Panc1 (cell line): ENCODE measurements at regions not wholly inside any gene's neighbourhood (a gene's known extent, or its start where the extent isn't known, plus 50 kb on each side); places are given as distances from the start of the nearest gene placed in this dataset.

Source experiments
- ATAC-seq: fragments of 200-7000 bp; cut with Tn5 transposase; 2 replicates; pipeline ENCODE4 v1.9.1; 2020; ENCODE audit warnings: mild to moderate bottlenecking, moderate library complexity
- BruUV-seq: library from RNA; stranded (reverse); fragments of 400-500 nt; replicated peaks from 2 replicates; lab custom pipeline; 2021; lab: Mats Ljungman, UMichigan
- CTCF ChIA-PET: fragments of 300-600 bp; sonication (Branson Sonifier 250); formaldehyde crosslinking; loops from one replicate; lab custom pipeline; 2022; ENCODE audit warnings: antibody characterized with exemption; lab: Charles Lee
- POLR2A ChIA-PET: fragments of 300-600 bp; sonication (Branson Sonifier 250); formaldehyde crosslinking; loops from one replicate; lab custom pipeline; 2022; ENCODE audit warnings: antibody characterized with exemption; lab: Charles Lee
- DNase-seq: peaks from one replicate; pipeline ENCODE4 v3.0.0-alpha.2; 2010; ENCODE audit warnings: low read depth, low spot score
- H3K27ac ChIP-seq: 2 replicates; pipeline ENCODE4 v1.5.1; 2011; ENCODE audit warnings: mild to moderate bottlenecking, low read length, inconsistent platforms
- H3K27me3 ChIP-seq: fragments of 200-500 bp; sonication (Bioruptor generic); 2 replicates; pipeline ENCODE4 v1.6.0; 2014; ENCODE audit warnings: low read length, inconsistent platforms; ENCODE audit not compliant: control insufficient read depth, insufficient read depth
- H3K36me3 ChIP-seq: fragments of 200-500 bp; sonication (Bioruptor generic); 2 replicates; pipeline ENCODE4 v1.5.1; 2014; ENCODE audit warnings: inconsistent platforms, mild to moderate bottlenecking, low read length, moderate library complexity; ENCODE audit not compliant: control insufficient read depth, insufficient read depth
- H3K4me1 ChIP-seq: 2 replicates; pipeline ENCODE4 v1.5.1; 2011; ENCODE audit warnings: inconsistent platforms, mild to moderate bottlenecking, low read length, moderate library complexity; ENCODE audit not compliant: control insufficient read depth, insufficient read depth
- H3K4me3 ChIP-seq, 2 experiments: 2 replicates each; pipeline ENCODE4 v1.5.1; 2011 to 2012; ENCODE audit warnings: low read depth in 2 of 2, low read length in 2 of 2, mild to moderate bottlenecking in 2 of 2, inconsistent platforms in 1 of 2, moderate library complexity in 1 of 2
- H3K9me3 ChIP-seq: fragments of 200-500 bp; sonication (Bioruptor generic); 2 replicates; pipeline ENCODE4 v1.5.1; 2014; ENCODE audit warnings: low read depth, mild to moderate bottlenecking, inconsistent platforms, low read length, moderate library complexity; ENCODE audit not compliant: control insufficient read depth, insufficient read depth
- POLR2AphosphoS5 ChIP-seq: IDR thresholded peaks from 2 replicates; pipeline ENCODE4 v1.6.1; 2012; ENCODE audit warnings: mild to moderate bottlenecking, low read depth, low read length, moderate library complexity
- SIN3A ChIP-seq: IDR thresholded peaks from 2 replicates; pipeline ENCODE4 v1.6.1; 2012; ENCODE audit warnings: low read depth, mild to moderate bottlenecking, low read length, moderate library complexity, borderline replicate concordance; ENCODE audit not compliant: insufficient read depth
- TCF7L2 ChIP-seq: IDR thresholded peaks from 2 replicates; pipeline ENCODE4 v1.6.1; 2011; ENCODE audit warnings: mild to moderate bottlenecking, low read depth, low read length, inconsistent platforms
- in situ Hi-C: cut with HindIII; loops from 2 replicates; pipeline ENCODE4 v1.10.0; 2016; ENCODE audit warnings: low sequenced_read_pairs, low pct_unique_long_range_greater_than_20kb
- intact Hi-C: fragments of 100-400 bp; cut with micrococcal nuclease; formaldehyde crosslinking; loops from one replicate; pipeline ENCODE4 v1.10.0; 2022; ENCODE audit not compliant: unreplicated experiment
- TF ChIP-seq, protein P1 (sequence below), 2 experiments: IDR thresholded peaks; 2 replicates each; pipeline ENCODE4 v1.6.1; 2011 to 2012; ENCODE audit warnings: low read depth in 2 of 2, control low read depth in 1 of 2, low read length in 1 of 2, mild to moderate bottlenecking in 1 of 2, moderate library complexity in 1 of 2; ENCODE audit not compliant: insufficient read depth in 1 of 2
- TF ChIP-seq, protein P2 (sequence below): fragments of 450-650 bp; IDR thresholded peaks from 2 replicates; pipeline ENCODE4 v1.5.1; 2017; ENCODE audit warnings: mild to moderate bottlenecking

GRCh38 chr6:169858293-169858934 is 107.0 kb downstream of the ERMARD start:
- in situ Hi-C loops, result no loop called here
- BruUV-seq, result no TSS peak
- CTCF ChIA-PET, result no interaction called here

DNA sequence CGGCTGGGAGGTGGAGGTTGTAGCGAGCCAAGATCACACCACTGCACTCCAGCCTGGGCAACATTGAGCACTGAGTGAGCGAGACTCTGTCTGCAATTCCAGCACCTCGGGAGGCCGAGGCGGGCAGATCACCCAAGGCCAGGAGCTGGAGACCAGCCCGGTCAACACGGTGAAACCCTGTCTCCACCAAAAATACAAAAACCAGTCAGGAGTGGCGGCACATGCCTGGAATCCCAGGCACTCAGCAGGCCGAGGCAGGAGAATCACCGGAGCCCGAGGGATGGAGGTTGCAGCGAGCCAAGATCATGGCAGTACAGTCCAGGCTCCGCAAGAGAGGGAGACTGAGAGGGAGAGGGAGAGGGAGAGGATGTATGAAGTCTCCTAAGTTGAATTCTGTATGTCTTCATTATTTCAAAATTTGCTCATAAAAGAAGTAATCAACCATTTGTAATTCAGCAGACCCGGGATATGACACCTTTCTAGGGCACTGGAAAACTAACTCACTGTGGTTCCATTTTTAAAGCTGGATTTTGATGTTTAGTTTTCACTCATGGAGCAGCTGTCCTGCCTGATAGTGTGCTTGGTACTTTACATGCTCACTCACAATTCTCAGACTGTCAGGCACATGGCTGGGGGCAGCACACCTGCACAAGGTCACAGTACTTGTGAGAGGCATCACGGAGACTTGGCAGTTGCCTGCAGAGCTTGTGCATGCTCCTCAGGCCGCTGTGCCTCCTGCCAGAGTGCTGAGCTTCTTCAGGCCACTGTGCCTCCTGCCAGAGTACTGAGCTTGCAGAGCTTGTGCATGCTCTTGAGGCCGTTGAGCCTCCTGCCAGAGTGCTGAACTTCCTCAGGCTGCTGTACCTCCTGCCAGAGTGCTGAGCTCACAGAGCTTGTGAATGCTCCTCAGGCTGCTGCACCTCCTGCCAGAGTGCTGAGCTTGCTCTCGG is 106.2 kb downstream of the ERMARD start:
- CTCF ChIA-PET, result no interaction called here
- no peak for DNase-seq
- Histone ChIP-seq H3K4me3 (no peak overlapping the region), H3K9me3 (peaks cover 3% of the 10 kb centered on the region; the same call in 1 of the 2 replicates), H3K36me3 (no peaks in the 10 kb centered on the region), H3K27ac (no peak overlapping the region), H3K4me1 (no peaks in the 10 kb centered on the region), H3K27me3 (no peaks in the 10 kb centered on the region)
- TF ChIP-seq, protein P1, sequence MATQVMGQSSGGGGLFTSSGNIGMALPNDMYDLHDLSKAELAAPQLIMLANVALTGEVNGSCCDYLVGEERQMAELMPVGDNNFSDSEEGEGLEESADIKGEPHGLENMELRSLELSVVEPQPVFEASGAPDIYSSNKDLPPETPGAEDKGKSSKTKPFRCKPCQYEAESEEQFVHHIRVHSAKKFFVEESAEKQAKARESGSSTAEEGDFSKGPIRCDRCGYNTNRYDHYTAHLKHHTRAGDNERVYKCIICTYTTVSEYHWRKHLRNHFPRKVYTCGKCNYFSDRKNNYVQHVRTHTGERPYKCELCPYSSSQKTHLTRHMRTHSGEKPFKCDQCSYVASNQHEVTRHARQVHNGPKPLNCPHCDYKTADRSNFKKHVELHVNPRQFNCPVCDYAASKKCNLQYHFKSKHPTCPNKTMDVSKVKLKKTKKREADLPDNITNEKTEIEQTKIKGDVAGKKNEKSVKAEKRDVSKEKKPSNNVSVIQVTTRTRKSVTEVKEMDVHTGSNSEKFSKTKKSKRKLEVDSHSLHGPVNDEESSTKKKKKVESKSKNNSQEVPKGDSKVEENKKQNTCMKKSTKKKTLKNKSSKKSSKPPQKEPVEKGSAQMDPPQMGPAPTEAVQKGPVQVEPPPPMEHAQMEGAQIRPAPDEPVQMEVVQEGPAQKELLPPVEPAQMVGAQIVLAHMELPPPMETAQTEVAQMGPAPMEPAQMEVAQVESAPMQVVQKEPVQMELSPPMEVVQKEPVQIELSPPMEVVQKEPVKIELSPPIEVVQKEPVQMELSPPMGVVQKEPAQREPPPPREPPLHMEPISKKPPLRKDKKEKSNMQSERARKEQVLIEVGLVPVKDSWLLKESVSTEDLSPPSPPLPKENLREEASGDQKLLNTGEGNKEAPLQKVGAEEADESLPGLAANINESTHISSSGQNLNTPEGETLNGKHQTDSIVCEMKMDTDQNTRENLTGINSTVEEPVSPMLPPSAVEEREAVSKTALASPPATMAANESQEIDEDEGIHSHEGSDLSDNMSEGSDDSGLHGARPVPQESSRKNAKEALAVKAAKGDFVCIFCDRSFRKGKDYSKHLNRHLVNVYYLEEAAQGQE (IDR thresholded peaks at IDR 0.05; ENCODE audit: insufficient read depth in 1 of 2, low read depth in 2 of 2, low read length in 1 of 2), result no peak
- TF ChIP-seq, protein P2, sequence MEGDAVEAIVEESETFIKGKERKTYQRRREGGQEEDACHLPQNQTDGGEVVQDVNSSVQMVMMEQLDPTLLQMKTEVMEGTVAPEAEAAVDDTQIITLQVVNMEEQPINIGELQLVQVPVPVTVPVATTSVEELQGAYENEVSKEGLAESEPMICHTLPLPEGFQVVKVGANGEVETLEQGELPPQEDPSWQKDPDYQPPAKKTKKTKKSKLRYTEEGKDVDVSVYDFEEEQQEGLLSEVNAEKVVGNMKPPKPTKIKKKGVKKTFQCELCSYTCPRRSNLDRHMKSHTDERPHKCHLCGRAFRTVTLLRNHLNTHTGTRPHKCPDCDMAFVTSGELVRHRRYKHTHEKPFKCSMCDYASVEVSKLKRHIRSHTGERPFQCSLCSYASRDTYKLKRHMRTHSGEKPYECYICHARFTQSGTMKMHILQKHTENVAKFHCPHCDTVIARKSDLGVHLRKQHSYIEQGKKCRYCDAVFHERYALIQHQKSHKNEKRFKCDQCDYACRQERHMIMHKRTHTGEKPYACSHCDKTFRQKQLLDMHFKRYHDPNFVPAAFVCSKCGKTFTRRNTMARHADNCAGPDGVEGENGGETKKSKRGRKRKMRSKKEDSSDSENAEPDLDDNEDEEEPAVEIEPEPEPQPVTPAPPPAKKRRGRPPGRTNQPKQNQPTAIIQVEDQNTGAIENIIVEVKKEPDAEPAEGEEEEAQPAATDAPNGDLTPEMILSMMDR, result no peak
- TF ChIP-seq POLR2AphosphoS5 (no peak), TCF7L2 (no peak), SIN3A (no peak)
- in situ Hi-C loops (no loop called here), intact Hi-C loops (no loop called here)
- no TSS peak for BruUV-seq
- POLR2A ChIA-PET, result interaction anchor here (0.6 kb wide), 1 partner anchor 24 kb away, joined by 3 read pairs; no protein-coding TSS in a partner anchor
- ATAC-seq, result no peak

More at GRCh38 chr6:169858293-169858934, 107.0 kb downstream of the ERMARD start:
- peaks cover 3% of the 10 kb centered on the region; the same call in 1 of the 2 replicates for H3K9me3 ChIP-seq
- H3K4me3 ChIP-seq, result no peak overlapping the region
- POLR2A ChIA-PET, result interaction anchor here (0.6 kb wide), 1 partner anchor 24 kb away, joined by 3 read pairs; no protein-coding TSS in a partner anchor
- DNase-seq (no peak), ATAC-seq (no peak)
- no peaks in the 10 kb centered on the region for H3K36me3 ChIP-seq
- H3K27me3 ChIP-seq, result no peaks in the 10 kb centered on the region
- TF ChIP-seq TCF7L2, result no peak
- no peak for TF ChIP-seq POLR2AphosphoS5
- TF ChIP-seq, protein P1 (IDR thresholded peaks at IDR 0.05; ENCODE audit: insufficient read depth in 1 of 2, low read depth in 2 of 2, low read length in 1 of 2), result no peak
- TF ChIP-seq SIN3A, result no peak
- TF ChIP-seq, protein P2, result no peak
- H3K4me1 ChIP-seq, result no peaks in the 10 kb centered on the region
- intact Hi-C loops, result no loop called here
- H3K27ac ChIP-seq, result no peak overlapping the region
